ENCODE measurements at regions not wholly inside any gene's neighbourhood (a gene's known extent, or its start where the extent isn't known, plus 50 kb on each side); places are given as distances from the start of the nearest gene placed in this dataset.

DNA sequence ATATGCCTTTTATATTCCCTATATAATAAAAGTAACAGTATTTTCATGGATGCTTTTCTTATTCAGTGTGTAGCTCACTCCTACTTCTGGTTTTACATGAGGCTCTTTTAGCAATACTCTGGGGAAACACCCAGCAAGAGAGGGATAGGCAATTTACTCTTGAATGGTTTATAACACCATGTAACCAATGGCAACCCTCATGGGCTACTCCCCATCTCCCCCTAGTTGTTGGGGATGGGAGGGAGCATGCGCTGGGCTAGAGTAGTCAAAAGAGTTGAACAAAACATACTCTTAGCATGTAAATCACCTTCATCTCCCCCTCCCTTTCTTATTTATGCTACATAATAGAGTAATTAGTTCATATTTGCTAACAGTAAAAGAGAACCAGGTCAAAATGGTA is 140.1 kb upstream of the LRFN2 start:
- H3K9ac ChIP-seq (ENCODE audit: insufficient read length), result no peak overlapping the region
- no peaks in the 10 kb centered on the region for H3K9me3 ChIP-seq (ENCODE audit: low read depth, low read length)
- no peak overlapping the region for H3K4me3 ChIP-seq
- no peak for DNase-seq (ENCODE audit: low read depth, low spot score)
- no peak overlapping the region for H3K27ac ChIP-seq
- no peaks in the 10 kb centered on the region for H3K36me3 ChIP-seq (ENCODE audit: insufficient read depth, low read length)
- TF ChIP-seq POLR2AphosphoS5 (IDR thresholded peaks at IDR 0.05; ENCODE audit: borderline replicate concordance, low read depth, low read length), result no peak
- no peak for TF ChIP-seq FOXP2 (optimal IDR thresholded peaks at IDR 0.05; ENCODE audit: control extremely low read depth, extremely low read length, insufficient read depth)
- no peak for TF ChIP-seq EZH2 (IDR thresholded peaks at IDR 0.05)

- H3K27ac ChIP-seq, result no peak overlapping the region
- no peak for DNase-seq (ENCODE audit: low read depth, low spot score)
- H3K36me3 ChIP-seq (ENCODE audit: insufficient read depth, low read length), result no peaks in the 10 kb centered on the region
- no peak for TF ChIP-seq FOXP2 (optimal IDR thresholded peaks at IDR 0.05; ENCODE audit: control extremely low read depth, extremely low read length, insufficient read depth)
- H3K9me3 ChIP-seq (ENCODE audit: low read depth, low read length), result no peaks in the 10 kb centered on the region
- H3K9ac ChIP-seq (ENCODE audit: insufficient read length), result no peak overlapping the region
- H3K4me3 ChIP-seq, result no peak overlapping the region
These were observed 139.7 kb upstream of the LRFN2 start for GRCh38 chr6:40726853-40727252.

GRCh38 chr6:40725390-40725789 is 138.2 kb upstream of the LRFN2 start:
- Histone ChIP-seq H3K4me3 (no peak overlapping the region), H3K36me3 (ENCODE audit: insufficient read depth, low read length) (no peaks in the 10 kb centered on the region), H3K9ac (ENCODE audit: insufficient read length) (no peak overlapping the region), H3K27ac (no peak overlapping the region), H3K9me3 (ENCODE audit: low read depth, low read length) (no peaks in the 10 kb centered on the region)
- TF ChIP-seq FOXP2 (optimal IDR thresholded peaks at IDR 0.05; ENCODE audit: control extremely low read depth, extremely low read length, insufficient read depth) (no peak), POLR2AphosphoS5 (IDR thresholded peaks at IDR 0.05; ENCODE audit: borderline replicate concordance, low read depth, low read length) (no peak), EZH2 (IDR thresholded peaks at IDR 0.05) (no peak)
- no peak for DNase-seq (ENCODE audit: low read depth, low spot score)

GRCh38 chr6:40724886-40725285 is 137.7 kb upstream of the LRFN2 start:
- Histone ChIP-seq H3K9ac (ENCODE audit: insufficient read length) (no peak overlapping the region), H3K4me3 (no peak overlapping the region), H3K36me3 (ENCODE audit: insufficient read depth, low read length) (no peaks in the 10 kb centered on the region), H3K9me3 (ENCODE audit: low read depth, low read length) (no peaks in the 10 kb centered on the region), H3K27ac (no peak overlapping the region)
- TF ChIP-seq EZH2 (IDR thresholded peaks at IDR 0.05) (no peak), POLR2AphosphoS5 (IDR thresholded peaks at IDR 0.05; ENCODE audit: borderline replicate concordance, low read depth, low read length) (no peak), FOXP2 (optimal IDR thresholded peaks at IDR 0.05; ENCODE audit: control extremely low read depth, extremely low read length, insufficient read depth) (no peak)
- DNase-seq (ENCODE audit: low read depth, low spot score), result no peak

DNA sequence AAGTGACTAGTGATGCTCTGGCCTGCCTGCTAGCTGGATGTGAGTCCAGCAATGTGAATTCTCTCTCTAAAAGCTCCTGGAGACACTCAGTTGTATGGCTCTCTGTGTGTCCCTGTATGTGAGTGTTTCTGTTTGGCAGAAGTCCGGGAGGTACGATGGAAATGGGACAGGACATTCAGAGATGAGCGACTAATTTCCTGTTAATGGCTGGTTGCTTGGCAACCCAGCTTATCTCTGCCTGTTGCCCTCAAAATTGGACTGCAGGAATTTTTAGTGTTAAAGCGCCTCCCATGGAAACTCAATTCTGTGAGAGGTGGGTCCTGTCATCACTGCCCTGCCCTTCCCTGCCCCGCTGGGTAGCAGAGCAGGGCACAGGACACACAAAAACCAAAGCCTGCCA is 136.8 kb upstream of the LRFN2 start:
- no peaks in the 10 kb centered on the region for H3K9me3 ChIP-seq (ENCODE audit: low read depth, low read length)
- no peak overlapping the region for H3K4me3 ChIP-seq
- H3K36me3 ChIP-seq (ENCODE audit: insufficient read depth, low read length), result no peaks in the 10 kb centered on the region
- no peak overlapping the region for H3K9ac ChIP-seq (ENCODE audit: insufficient read length)
- DNase-seq (ENCODE audit: low read depth, low spot score), result no peak
- H3K27ac ChIP-seq, result no peak overlapping the region
- TF ChIP-seq EZH2 (IDR thresholded peaks at IDR 0.05), result no peak
- no peak for TF ChIP-seq POLR2AphosphoS5 (IDR thresholded peaks at IDR 0.05; ENCODE audit: borderline replicate concordance, low read depth, low read length)
- TF ChIP-seq FOXP2 (optimal IDR thresholded peaks at IDR 0.05; ENCODE audit: control extremely low read depth, extremely low read length, insufficient read depth), result no peak

DNA sequence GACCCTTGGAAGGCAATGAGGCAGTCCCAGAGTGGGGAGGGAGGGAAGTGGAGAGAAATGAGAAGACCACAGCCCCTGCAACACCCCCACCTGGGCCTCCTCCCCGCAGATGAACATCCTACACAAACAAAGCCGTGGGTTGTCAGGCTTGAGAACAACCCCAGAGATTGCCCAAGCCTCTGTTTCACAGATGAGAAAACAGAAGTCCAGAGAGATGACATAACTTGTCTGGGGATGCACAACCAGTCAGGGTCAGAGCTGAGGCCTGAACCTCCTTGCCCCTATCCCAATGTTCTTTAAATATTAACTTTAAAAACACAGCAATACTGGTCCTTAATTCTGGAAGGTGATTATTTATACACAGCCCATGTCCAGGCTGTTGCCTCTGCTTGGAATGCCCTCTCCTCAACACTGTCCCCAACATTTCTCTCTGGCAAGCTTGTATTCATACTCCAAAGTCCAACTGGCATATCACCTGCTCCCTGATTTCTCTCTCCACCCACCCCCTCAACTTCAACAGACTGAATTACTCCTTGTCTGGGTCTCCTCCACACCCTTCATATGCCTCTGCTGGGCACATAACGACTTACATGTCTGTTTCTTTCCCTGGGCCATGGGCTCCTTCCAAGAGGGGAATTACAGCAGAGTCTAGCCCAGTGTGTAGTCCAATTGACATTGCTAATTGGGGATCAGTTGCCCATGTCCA is 135.5 kb upstream of the LRFN2 start:
- Histone ChIP-seq H3K36me3 (ENCODE audit: insufficient read depth, low read length) (no peaks in the 10 kb centered on the region), H3K9ac (ENCODE audit: insufficient read length) (no peak overlapping the region), H3K27ac (no peak overlapping the region), H3K4me3 (no peak overlapping the region), H3K9me3 (ENCODE audit: low read depth, low read length) (no peaks in the 10 kb centered on the region)
- no peak for DNase-seq (ENCODE audit: low read depth, low spot score)
- TF ChIP-seq EZH2 (IDR thresholded peaks at IDR 0.05), result no peak
- no peak for TF ChIP-seq POLR2AphosphoS5 (IDR thresholded peaks at IDR 0.05; ENCODE audit: borderline replicate concordance, low read depth, low read length)
- TF ChIP-seq FOXP2 (optimal IDR thresholded peaks at IDR 0.05; ENCODE audit: control extremely low read depth, extremely low read length, insufficient read depth), result no peak

DNA sequence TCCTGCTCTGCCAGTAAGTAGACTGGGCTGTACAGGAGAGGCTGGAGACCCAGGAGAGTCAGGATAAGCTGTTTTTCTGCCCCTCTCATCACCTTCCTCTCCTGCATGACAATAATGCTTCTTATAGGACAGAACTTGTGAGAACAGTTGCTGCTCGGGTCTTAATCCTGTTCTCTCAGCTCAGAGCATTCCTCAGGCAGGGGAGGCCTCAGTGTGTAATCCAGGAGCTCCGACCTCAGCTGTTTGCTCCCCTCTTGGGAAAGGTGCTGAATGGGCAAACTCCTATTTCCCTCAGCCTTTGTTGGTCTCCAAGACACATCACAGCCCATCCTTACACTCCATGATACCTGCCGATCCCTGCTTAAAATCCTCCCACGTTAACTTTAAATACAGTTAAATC is 134.9 kb upstream of the LRFN2 start:
- DNase-seq (ENCODE audit: low read depth, low spot score), result no peak
- Histone ChIP-seq H3K4me3 (no peak overlapping the region), H3K9ac (ENCODE audit: insufficient read length) (no peak overlapping the region), H3K27ac (no peak overlapping the region), H3K9me3 (ENCODE audit: low read depth, low read length) (no peaks in the 10 kb centered on the region), H3K36me3 (ENCODE audit: insufficient read depth, low read length) (no peaks in the 10 kb centered on the region)
- TF ChIP-seq EZH2 (IDR thresholded peaks at IDR 0.05), result no peak
- TF ChIP-seq POLR2AphosphoS5 (IDR thresholded peaks at IDR 0.05; ENCODE audit: borderline replicate concordance, low read depth, low read length), result no peak
- no peak for TF ChIP-seq FOXP2 (optimal IDR thresholded peaks at IDR 0.05; ENCODE audit: control extremely low read depth, extremely low read length, insufficient read depth)

DNA sequence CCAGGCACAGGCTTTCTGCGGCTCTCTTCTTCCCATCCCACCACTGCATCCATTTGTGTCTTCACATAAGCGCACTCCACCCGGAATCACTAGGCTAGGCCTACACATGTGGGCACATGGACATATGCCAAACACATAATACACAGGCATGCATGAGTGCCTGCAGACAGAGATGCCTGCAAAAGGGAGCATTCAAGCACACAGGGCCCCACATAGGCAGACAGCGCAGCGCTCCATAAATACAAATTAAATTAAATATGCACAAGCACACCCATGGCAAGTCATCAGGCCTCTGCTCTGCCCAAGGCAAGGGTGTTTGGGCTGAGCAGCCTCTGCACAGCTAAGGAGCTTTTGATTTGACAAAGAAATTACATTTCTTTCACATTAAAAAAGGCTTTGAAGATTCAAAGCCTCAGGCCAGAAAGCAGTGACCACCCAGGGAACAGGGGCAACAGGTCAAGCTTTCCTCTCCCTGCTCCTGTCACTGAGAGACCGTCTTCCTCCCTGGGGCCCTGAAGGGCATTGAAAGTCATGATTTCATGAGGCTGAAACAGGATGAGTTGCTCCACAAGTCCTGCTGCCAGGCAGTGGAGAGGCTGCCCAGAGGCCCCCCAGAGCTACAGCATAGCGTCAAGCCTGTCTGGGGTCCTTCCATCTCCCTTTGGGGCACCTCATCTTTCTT is 134.2 kb upstream of the LRFN2 start:
- H3K4me3 ChIP-seq, result no peak overlapping the region; the same call in 1 of the 2 replicates
- no peak overlapping the region for H3K27ac ChIP-seq
- H3K9ac ChIP-seq (ENCODE audit: insufficient read length), result no peak overlapping the region
- DNase-seq (ENCODE audit: low read depth, low spot score), result no peak
- H3K36me3 ChIP-seq (ENCODE audit: insufficient read depth, low read length), result no peaks in the 10 kb centered on the region
- TF ChIP-seq EZH2 (IDR thresholded peaks at IDR 0.05) (no peak), FOXP2 (optimal IDR thresholded peaks at IDR 0.05; ENCODE audit: control extremely low read depth, extremely low read length, insufficient read depth) (no peak), POLR2AphosphoS5 (IDR thresholded peaks at IDR 0.05; ENCODE audit: borderline replicate concordance, low read depth, low read length) (no peak)
- H3K9me3 ChIP-seq (ENCODE audit: low read depth, low read length), result no peaks in the 10 kb centered on the region

Data from SK-N-MC (cell line).